ENCODE measurements at regions not wholly inside any gene's neighbourhood (a gene's known extent, or its start where the extent isn't known, plus 50 kb on each side); places are given as distances from the start of the nearest gene placed in this dataset.

- DNase-seq, result no peak
These were observed 132.6 kb downstream of the BCOR start for GRCh38 chrX:39965051-39965573.

GRCh38 chrX:39966176-39966575, 131.6 kb downstream of the BCOR start:
- no peak for DNase-seq

- no peak for DNase-seq
These were observed 130.4 kb downstream of the BCOR start for GRCh38 chrX:39967348-39967747.

- DNase-seq, result no peak
These were observed 128.5 kb downstream of the BCOR start for GRCh38 chrX:39969099-39969818.

GRCh38 chrX:39969819-39970504, 127.8 kb downstream of the BCOR start:
- DNase-seq, result no peak

GRCh38 chrX:39971760-39972159, 126.0 kb downstream of the BCOR start:
- DNase-seq, result no peak

- DNase-seq, result no peak
These were observed 125.4 kb downstream of the BCOR start for GRCh38 chrX:39972340-39972739.

GRCh38 chrX:39973810-39974209, 123.9 kb downstream of the BCOR start:
- no peak for DNase-seq

GRCh38 chrX:39974270-39974669, 123.5 kb downstream of the BCOR start:
- DNase-seq, result no peak

- no peak for DNase-seq
These were observed 122.4 kb downstream of the BCOR start for GRCh38 chrX:39975101-39975925.

GRCh38 chrX:39981946-39982345, 115.8 kb downstream of the BCOR start:
- no peak for DNase-seq

GRCh38 chrX:39982948-39983347, 114.8 kb downstream of the BCOR start:
- peak in 22 of 51 donors; percentile 0 to 52 (median 8) for DNase-seq

GRCh38 chrX:39983715-39984114, 114.0 kb downstream of the BCOR start:
- DNase-seq, result peak in 1 of 51 donors; percentile 5

GRCh38 chrX:39984191-39984956, 113.4 kb downstream of the BCOR start:
- DNase-seq, result no peak

- DNase-seq, result no peak
These were observed 112.7 kb downstream of the BCOR start for GRCh38 chrX:39985071-39985470.

- DNase-seq, result no peak
These were observed 112.2 kb downstream of the BCOR start for GRCh38 chrX:39985551-39985950.

- DNase-seq, result no peak
These were observed 109.3 kb downstream of the BCOR start for GRCh38 chrX:39988496-39988895.

GRCh38 chrX:39990388-39990787, 107.4 kb downstream of the BCOR start:
- DNase-seq, result no peak

GRCh38 chrX:39992300-39992699, 105.5 kb downstream of the BCOR start:
- DNase-seq, result no peak

- no peak for DNase-seq
These were observed 102.3 kb downstream of the BCOR start for GRCh38 chrX:39995457-39995856.

- DNase-seq, result no peak
These were observed 101.2 kb downstream of the BCOR start for GRCh38 chrX:39996536-39996935.
